HepG2 (cell line): ENCODE measurements at regions not wholly inside any gene's neighbourhood (a gene's known extent, or its start where the extent isn't known, plus 50 kb on each side); places are given as distances from the start of the nearest gene placed in this dataset.

Experiments used
- ATAC-seq: fragments of 200-7000 bp; cut with Tn5 transposase; 3 replicates; pipeline ENCODE4 v1.9.1; 2020; ENCODE audit warnings: mild to moderate bottlenecking, moderate library complexity
- BruUV-seq: library from RNA; stranded (reverse); fragments of 400-500 nt; replicated peaks from 2 replicates; lab custom pipeline; 2021; lab: Mats Ljungman, UMichigan
- CTCF ChIA-PET: fragments of 300-600 bp; formaldehyde crosslinking; extraction: SDS; loops from one replicate; lab custom pipeline; 2021; ENCODE audit warnings: low total read pairs, inconsistent platforms, low intra/inter-chr PET ratio; lab: Yijun Ruan, JAX
- POLR2A ChIA-PET: fragments of 350-600 bp; sonication (Branson Sonifier 250); formaldehyde crosslinking; loops from one replicate; lab custom pipeline; 2020; ENCODE audit warnings: antibody characterized with exemption, inconsistent platforms; lab: Yijun Ruan, JAX
- DNase-seq: peaks from one replicate; pipeline ENCODE4 v3.0.0-alpha.2; 2015; ENCODE audit warnings: low spot score
- FAIRE-seq: peaks from 3 replicates; lab custom pipeline; 2011; peaks lifted over from hg19 to GRCh38; lab: Jason Lieb, UNC
- H2AFZ ChIP-seq: one replicate; pipeline ENCODE4 v1.6.1; 2011; ENCODE audit warnings: low read length, inconsistent platforms
- H3K27ac ChIP-seq: fragments of 300-600 bp; 3 replicates; pipeline ENCODE4 v1.8.0; 2011; ENCODE audit warnings: mixed run types, mild to moderate bottlenecking, mixed read lengths, low read length, inconsistent platforms; ENCODE audit not compliant: insufficient read depth; ENCODE audit errors: extremely low read length
- H3K27me3 ChIP-seq, 2 experiments: fragments of 200-600 bp in 1 of 2; 2 replicates in 1 of 2; 3 replicates in 1 of 2; pipeline versions ENCODE4 v1.6.0 to v1.8.0; 2011; ENCODE audit warnings: low read length in 2 of 2, mild to moderate bottlenecking in 2 of 2, moderate library complexity in 2 of 2, inconsistent platforms in 1 of 2; ENCODE audit not compliant: insufficient read depth in 2 of 2, control insufficient read depth in 1 of 2
- H3K36me3 ChIP-seq, 2 experiments: fragments of 200-600 bp in 1 of 2; replicated peaks in 1 of 2; 2 replicates in 1 of 2; 3 replicates in 1 of 2; pipeline versions ENCODE4 v1.5.1 to v1.8.0; 2011; ENCODE audit warnings: low read length in 2 of 2, inconsistent platforms in 1 of 2; ENCODE audit not compliant: insufficient read depth in 2 of 2, control insufficient read depth in 1 of 2
- H3K4me1 ChIP-seq: 2 replicates; pipeline ENCODE4 v1.5.1; 2012; ENCODE audit warnings: low read length, inconsistent platforms; ENCODE audit not compliant: insufficient read depth
- H3K4me2 ChIP-seq: 2 replicates; pipeline ENCODE4 v1.6.0; 2011; ENCODE audit warnings: low read depth, low read length, inconsistent platforms
- H3K4me3 ChIP-seq, 3 experiments: fragments of 200-600 bp in 1 of 3; sonication (generic), shearing (Covaris generic) in 1 of 3; replicated peaks in 1 of 3; 2 replicates each; pipeline ENCODE4 v1.5.1; 2011 to 2016; ENCODE audit warnings: low read length in 3 of 3, inconsistent platforms in 2 of 3, low read depth in 2 of 3, mild to moderate bottlenecking in 2 of 3, control low read depth in 1 of 3, mixed read lengths in 1 of 3; ENCODE audit not compliant: insufficient read depth in 1 of 3
- H3K79me2 ChIP-seq: one replicate; pipeline ENCODE4 v1.6.1; 2011; ENCODE audit warnings: low read length, inconsistent platforms; ENCODE audit not compliant: insufficient read depth
- H3K9ac ChIP-seq: 2 replicates; pipeline ENCODE4 v1.6.0; 2011; ENCODE audit warnings: mild to moderate bottlenecking, low read depth, low read length, inconsistent platforms; ENCODE audit not compliant: insufficient read depth
- H3K9me3 ChIP-seq: 2 replicates; pipeline ENCODE4 v1.5.1; 2012; ENCODE audit warnings: mild to moderate bottlenecking, low read length
- H4K20me1 ChIP-seq: 2 replicates; pipeline ENCODE4 v1.6.0; 2011; ENCODE audit warnings: inconsistent platforms, mild to moderate bottlenecking, low read length, moderate library complexity; ENCODE audit not compliant: insufficient read depth
- GTF3A ChIP-seq: sonication (generic); formaldehyde crosslinking; conservative IDR thresholded peaks from 2 replicates; pipeline ENCODE4 v1.4.0; 2020; ENCODE audit warnings: mild to moderate bottlenecking, missing genetic modification reagents
- SMYD3 ChIP-seq: sonication (generic); formaldehyde crosslinking; IDR thresholded peaks from 2 replicates; pipeline ENCODE4 v1.8.1; 2023; ENCODE audit warnings: mild to moderate bottlenecking, missing genetic modification reagents
- SP2 ChIP-seq: sonication (generic); formaldehyde crosslinking; IDR thresholded peaks from 2 replicates; pipeline ENCODE4 v1.5.1; 2020; ENCODE audit warnings: mild to moderate bottlenecking, missing genetic modification reagents
- YEATS2 ChIP-seq: sonication (generic); formaldehyde crosslinking; IDR thresholded peaks from 2 replicates; pipeline ENCODE4 v1.4.0; 2020; ENCODE audit warnings: missing genetic modification reagents, borderline replicate concordance
- ZFP36L2 ChIP-seq: sonication (generic); formaldehyde crosslinking; IDR thresholded peaks from 2 replicates; pipeline ENCODE4 v1.4.0; 2020; ENCODE audit warnings: missing genetic modification reagents
- ZFY ChIP-seq: sonication (generic); formaldehyde crosslinking; IDR thresholded peaks from 2 replicates; pipeline ENCODE4 v1.4.0; 2020; ENCODE audit warnings: missing genetic modification reagents
- ZNF605 ChIP-seq: sonication (generic); formaldehyde crosslinking; IDR thresholded peaks from 2 replicates; pipeline ENCODE4 v1.8.0; 2022; ENCODE audit warnings: mild to moderate bottlenecking, missing genetic modification reagents
- ZNF674 ChIP-seq: sonication (generic); formaldehyde crosslinking; IDR thresholded peaks from 2 replicates; pipeline ENCODE4 v1.5.0; 2020; ENCODE audit warnings: low read depth, mild to moderate bottlenecking, missing genetic modification reagents
- ZSCAN12 ChIP-seq: sonication (generic); formaldehyde crosslinking; IDR thresholded peaks from 2 replicates; pipeline ENCODE4 v1.9.0; 2021; ENCODE audit warnings: mild to moderate bottlenecking, missing genetic modification reagents
- WGBS: methylation state at CpG from one replicate; pipeline ENCODE4 v1.1.6; 2017; ENCODE audit warnings: low lambda C conversion rate; 5-methylcytosine and 5-hydroxymethylcytosine counted together
- in situ Hi-C: cut with HindIII; loops from 2 replicates; pipeline ENCODE4 v1.10.0; 2017; ENCODE audit warnings: low pct_unique_long_range_greater_than_20kb; ENCODE audit not compliant: extremely low pct_ligation_motif_present
- intact Hi-C: fragments of 100-400 bp; cut with micrococcal nuclease; formaldehyde crosslinking; loops from one replicate; pipeline ENCODE4 v1.10.0; 2022; ENCODE audit not compliant: unreplicated experiment
- TF ChIP-seq, protein P1 (sequence below): sonication (generic); formaldehyde crosslinking; IDR thresholded peaks from 2 replicates; pipeline ENCODE4 v1.4.0; 2020; ENCODE audit warnings: missing genetic modification reagents
- TF ChIP-seq, protein P2 (sequence below): sonication (generic); formaldehyde crosslinking; IDR thresholded peaks from 2 replicates; pipeline ENCODE4 v1.4.0; 2020; ENCODE audit warnings: mild to moderate bottlenecking, missing genetic modification reagents
- TF ChIP-seq, protein P3 (sequence below): sonication (generic); formaldehyde crosslinking; IDR thresholded peaks from 2 replicates; pipeline ENCODE4 v1.5.1; 2020; ENCODE audit warnings: missing genetic modification reagents, mild to moderate bottlenecking, borderline replicate concordance
- TF ChIP-seq, protein P4 (sequence below): sonication (generic); formaldehyde crosslinking; IDR thresholded peaks from 2 replicates; pipeline ENCODE4 v1.5.1; 2020; ENCODE audit warnings: mild to moderate bottlenecking, missing genetic modification reagents, moderate library complexity
- TF ChIP-seq, protein P5 (sequence below): sonication (generic); formaldehyde crosslinking; IDR thresholded peaks from 2 replicates; pipeline ENCODE4 v1.5.0; 2020; ENCODE audit warnings: missing genetic modification reagents

DNA sequence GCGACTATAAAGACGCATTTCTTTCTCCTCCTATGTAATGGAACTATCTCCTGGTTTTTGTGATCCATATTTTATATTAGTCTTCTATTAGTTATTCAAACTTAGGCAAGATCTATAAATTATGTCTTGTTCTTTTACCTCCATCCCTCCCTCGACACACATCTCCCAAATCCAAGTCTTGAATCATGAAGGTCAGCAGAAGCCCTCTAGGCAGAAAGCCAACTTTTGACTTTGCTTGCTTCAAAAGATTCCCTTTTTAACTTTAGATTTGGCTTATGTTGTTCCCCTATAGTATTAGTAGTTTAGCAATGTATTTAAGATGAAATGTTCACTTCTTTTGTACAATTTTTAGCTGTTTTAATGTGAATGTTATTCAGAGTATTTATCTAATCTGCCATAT, 689.8 kb downstream of the SLC6A15 start:
- CTCF ChIA-PET: no interaction called here
- in situ Hi-C loops: no loop called here
- TF ChIP-seq ZFY (CRISPR knock-in tag): no peak
- no peak for TF ChIP-seq ZFP36L2 (CRISPR knock-in tag)
- TF ChIP-seq GTF3A (CRISPR knock-in tag): no peak
- TF ChIP-seq ZNF674 (CRISPR knock-in tag): no peak
- TF ChIP-seq SP2 (CRISPR knock-in tag): no peak
- TF ChIP-seq, protein P1, sequence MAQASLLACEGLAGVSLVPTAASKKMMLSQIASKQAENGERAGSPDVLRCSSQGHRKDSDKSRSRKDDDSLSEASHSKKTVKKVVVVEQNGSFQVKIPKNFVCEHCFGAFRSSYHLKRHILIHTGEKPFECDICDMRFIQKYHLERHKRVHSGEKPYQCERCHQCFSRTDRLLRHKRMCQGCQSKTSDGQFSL (CRISPR knock-in tag): no peak
- TF ChIP-seq, protein P2, sequence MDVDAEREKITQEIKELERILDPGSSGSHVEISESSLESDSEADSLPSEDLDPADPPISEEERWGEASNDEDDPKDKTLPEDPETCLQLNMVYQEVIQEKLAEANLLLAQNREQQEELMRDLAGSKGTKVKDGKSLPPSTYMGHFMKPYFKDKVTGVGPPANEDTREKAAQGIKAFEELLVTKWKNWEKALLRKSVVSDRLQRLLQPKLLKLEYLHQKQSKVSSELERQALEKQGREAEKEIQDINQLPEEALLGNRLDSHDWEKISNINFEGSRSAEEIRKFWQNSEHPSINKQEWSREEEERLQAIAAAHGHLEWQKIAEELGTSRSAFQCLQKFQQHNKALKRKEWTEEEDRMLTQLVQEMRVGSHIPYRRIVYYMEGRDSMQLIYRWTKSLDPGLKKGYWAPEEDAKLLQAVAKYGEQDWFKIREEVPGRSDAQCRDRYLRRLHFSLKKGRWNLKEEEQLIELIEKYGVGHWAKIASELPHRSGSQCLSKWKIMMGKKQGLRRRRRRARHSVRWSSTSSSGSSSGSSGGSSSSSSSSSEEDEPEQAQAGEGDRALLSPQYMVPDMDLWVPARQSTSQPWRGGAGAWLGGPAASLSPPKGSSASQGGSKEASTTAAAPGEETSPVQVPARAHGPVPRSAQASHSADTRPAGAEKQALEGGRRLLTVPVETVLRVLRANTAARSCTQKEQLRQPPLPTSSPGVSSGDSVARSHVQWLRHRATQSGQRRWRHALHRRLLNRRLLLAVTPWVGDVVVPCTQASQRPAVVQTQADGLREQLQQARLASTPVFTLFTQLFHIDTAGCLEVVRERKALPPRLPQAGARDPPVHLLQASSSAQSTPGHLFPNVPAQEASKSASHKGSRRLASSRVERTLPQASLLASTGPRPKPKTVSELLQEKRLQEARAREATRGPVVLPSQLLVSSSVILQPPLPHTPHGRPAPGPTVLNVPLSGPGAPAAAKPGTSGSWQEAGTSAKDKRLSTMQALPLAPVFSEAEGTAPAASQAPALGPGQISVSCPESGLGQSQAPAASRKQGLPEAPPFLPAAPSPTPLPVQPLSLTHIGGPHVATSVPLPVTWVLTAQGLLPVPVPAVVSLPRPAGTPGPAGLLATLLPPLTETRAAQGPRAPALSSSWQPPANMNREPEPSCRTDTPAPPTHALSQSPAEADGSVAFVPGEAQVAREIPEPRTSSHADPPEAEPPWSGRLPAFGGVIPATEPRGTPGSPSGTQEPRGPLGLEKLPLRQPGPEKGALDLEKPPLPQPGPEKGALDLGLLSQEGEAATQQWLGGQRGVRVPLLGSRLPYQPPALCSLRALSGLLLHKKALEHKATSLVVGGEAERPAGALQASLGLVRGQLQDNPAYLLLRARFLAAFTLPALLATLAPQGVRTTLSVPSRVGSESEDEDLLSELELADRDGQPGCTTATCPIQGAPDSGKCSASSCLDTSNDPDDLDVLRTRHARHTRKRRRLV (CRISPR knock-in tag): no peak
- TF ChIP-seq SMYD3 (CRISPR knock-in tag): no peak
- TF ChIP-seq, protein P3, sequence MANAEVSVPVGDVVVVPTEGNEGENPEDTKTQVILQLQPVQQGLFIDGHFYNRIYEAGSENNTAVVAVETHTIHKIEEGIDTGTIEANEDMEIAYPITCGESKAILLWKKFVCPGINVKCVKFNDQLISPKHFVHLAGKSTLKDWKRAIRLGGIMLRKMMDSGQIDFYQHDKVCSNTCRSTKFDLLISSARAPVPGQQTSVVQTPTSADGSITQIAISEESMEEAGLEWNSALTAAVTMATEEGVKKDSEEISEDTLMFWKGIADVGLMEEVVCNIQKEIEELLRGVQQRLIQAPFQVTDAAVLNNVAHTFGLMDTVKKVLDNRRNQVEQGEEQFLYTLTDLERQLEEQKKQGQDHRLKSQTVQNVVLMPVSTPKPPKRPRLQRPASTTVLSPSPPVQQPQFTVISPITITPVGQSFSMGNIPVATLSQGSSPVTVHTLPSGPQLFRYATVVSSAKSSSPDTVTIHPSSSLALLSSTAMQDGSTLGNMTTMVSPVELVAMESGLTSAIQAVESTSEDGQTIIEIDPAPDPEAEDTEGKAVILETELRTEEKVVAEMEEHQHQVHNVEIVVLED (CRISPR knock-in tag): no peak
- no peak for TF ChIP-seq ZNF605 (CRISPR knock-in tag)
- TF ChIP-seq ZSCAN12 (CRISPR knock-in tag): no peak
- TF ChIP-seq, protein P4, sequence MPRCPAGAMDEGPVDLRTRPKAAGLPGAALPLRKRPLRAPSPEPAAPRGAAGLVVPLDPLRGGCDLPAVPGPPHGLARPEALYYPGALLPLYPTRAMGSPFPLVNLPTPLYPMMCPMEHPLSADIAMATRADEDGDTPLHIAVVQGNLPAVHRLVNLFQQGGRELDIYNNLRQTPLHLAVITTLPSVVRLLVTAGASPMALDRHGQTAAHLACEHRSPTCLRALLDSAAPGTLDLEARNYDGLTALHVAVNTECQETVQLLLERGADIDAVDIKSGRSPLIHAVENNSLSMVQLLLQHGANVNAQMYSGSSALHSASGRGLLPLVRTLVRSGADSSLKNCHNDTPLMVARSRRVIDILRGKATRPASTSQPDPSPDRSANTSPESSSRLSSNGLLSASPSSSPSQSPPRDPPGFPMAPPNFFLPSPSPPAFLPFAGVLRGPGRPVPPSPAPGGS: no peak
- TF ChIP-seq, protein P5, sequence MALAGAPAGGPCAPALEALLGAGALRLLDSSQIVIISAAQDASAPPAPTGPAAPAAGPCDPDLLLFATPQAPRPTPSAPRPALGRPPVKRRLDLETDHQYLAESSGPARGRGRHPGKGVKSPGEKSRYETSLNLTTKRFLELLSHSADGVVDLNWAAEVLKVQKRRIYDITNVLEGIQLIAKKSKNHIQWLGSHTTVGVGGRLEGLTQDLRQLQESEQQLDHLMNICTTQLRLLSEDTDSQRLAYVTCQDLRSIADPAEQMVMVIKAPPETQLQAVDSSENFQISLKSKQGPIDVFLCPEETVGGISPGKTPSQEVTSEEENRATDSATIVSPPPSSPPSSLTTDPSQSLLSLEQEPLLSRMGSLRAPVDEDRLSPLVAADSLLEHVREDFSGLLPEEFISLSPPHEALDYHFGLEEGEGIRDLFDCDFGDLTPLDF (CRISPR knock-in tag): no peak
- TF ChIP-seq YEATS2 (CRISPR knock-in tag): no peak

More for the DNA sequence above, 689.8 kb downstream of the SLC6A15 start:
- FAIRE-seq (no peak), ATAC-seq (no peak), DNase-seq (no peak)
- Histone ChIP-seq H4K20me1 (no peaks in the 10 kb centered on the region), H2AFZ (no peak overlapping the region), H3K79me2 (no peaks in the 10 kb centered on the region), H3K27ac (no peak overlapping the region), H3K27me3 (no peaks in the 10 kb centered on the region), H3K4me3 (no peak overlapping the region), H3K9me3 (no peaks in the 10 kb centered on the region), H3K4me1 (no peaks in the 10 kb centered on the region), H3K9ac (no peak overlapping the region), H3K36me3 (no peaks in the 10 kb centered on the region), H3K4me2 (no peak overlapping the region)
- no TSS peak for BruUV-seq
- WGBS: 0% methylated on average over 3 of the region's 3 CpGs
- POLR2A ChIA-PET: no interaction called here
- intact Hi-C loops: no loop called here
